ENCODE measurements at regions not wholly inside any gene's neighbourhood (a gene's known extent, or its start where the extent isn't known, plus 50 kb on each side); places are given as distances from the start of the nearest gene placed in this dataset.

DNA sequence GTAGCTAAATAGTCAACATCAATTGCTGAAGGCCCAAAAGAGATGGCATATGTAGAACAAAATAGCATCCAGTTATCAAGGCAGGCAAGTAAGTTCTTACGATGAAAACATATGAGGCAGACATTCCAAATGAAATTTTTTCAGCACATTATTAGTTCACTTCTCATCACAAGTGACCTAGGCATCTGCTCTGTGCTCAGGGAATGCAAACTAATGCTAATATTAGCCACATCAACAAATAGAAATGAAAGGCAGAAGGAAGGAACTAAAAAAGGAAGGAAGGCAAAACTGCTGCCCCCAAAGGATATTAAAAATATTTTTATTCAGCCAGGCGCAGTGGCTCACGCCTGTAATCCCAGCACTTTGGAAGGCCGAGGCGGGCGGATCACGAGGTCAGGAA is 51.2 kb upstream of the ROCK1 start:
- no peak overlapping the region for H3K27ac Mint-ChIP-seq
- H3K27me3 Mint-ChIP-seq (ENCODE audit: low read depth): no peaks in the 10 kb centered on the region
- peaks cover 4% of the 10 kb centered on the region for H3K4me1 Mint-ChIP-seq
- peaks cover 7% of the 10 kb centered on the region for H3K9me3 Mint-ChIP-seq
- H3K36me3 Mint-ChIP-seq (ENCODE audit: low read depth): no peaks in the 10 kb centered on the region
- H3K4me3 Mint-ChIP-seq: no peak overlapping the region
- TF ChIP-seq, protein P1, sequence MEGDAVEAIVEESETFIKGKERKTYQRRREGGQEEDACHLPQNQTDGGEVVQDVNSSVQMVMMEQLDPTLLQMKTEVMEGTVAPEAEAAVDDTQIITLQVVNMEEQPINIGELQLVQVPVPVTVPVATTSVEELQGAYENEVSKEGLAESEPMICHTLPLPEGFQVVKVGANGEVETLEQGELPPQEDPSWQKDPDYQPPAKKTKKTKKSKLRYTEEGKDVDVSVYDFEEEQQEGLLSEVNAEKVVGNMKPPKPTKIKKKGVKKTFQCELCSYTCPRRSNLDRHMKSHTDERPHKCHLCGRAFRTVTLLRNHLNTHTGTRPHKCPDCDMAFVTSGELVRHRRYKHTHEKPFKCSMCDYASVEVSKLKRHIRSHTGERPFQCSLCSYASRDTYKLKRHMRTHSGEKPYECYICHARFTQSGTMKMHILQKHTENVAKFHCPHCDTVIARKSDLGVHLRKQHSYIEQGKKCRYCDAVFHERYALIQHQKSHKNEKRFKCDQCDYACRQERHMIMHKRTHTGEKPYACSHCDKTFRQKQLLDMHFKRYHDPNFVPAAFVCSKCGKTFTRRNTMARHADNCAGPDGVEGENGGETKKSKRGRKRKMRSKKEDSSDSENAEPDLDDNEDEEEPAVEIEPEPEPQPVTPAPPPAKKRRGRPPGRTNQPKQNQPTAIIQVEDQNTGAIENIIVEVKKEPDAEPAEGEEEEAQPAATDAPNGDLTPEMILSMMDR (IDR thresholded peaks at IDR 0.05; ENCODE audit: unreplicated experiment in 3 of 3): no peak

DNA sequence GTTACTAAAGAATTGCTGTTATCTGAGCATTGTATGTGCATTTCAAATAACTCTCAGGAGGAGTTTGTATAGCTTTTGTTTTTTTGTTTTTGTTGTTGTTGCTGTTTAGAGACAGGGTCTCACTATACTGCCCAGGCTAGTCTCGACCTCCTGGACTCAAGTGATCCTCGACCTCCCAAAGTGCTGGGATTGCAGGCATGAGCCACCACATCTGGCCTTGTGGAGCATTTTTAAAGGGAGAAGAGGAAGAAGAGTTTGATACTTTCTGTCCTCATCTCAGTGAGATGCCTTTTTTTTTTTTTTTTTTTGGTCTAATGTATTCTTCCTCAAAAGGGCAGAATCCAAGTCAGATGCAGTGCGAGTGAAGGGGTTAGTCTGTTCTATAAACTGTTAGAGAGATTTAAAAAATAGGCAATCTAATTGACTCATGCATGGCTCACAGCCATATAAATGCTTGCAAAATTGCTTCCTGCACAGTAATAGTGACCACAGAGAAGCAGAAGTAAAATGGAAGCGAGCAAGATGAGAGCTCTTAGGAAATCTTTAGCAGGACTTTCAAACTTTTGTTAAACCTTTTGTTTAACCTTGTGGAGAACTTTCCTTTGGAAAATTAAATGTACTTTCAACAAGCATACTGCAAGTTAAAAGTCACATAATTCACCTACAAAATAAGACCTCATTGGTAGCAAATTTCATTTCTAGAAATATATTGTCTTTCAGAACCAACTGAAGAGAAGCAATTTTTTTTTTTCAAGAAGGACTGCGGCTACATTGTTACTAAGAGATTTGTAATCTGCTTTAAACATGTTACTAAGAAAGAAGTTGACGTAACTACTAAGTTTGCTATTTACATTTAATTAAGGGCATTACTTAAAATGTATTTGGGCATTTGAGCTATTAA is 52.3 kb upstream of the ROCK1 start:
- TF ChIP-seq, protein P1 (IDR thresholded peaks at IDR 0.05; ENCODE audit: unreplicated experiment in 3 of 3): no peak
- peaks cover 4% of the 10 kb centered on the region for H3K4me1 Mint-ChIP-seq

DNA sequence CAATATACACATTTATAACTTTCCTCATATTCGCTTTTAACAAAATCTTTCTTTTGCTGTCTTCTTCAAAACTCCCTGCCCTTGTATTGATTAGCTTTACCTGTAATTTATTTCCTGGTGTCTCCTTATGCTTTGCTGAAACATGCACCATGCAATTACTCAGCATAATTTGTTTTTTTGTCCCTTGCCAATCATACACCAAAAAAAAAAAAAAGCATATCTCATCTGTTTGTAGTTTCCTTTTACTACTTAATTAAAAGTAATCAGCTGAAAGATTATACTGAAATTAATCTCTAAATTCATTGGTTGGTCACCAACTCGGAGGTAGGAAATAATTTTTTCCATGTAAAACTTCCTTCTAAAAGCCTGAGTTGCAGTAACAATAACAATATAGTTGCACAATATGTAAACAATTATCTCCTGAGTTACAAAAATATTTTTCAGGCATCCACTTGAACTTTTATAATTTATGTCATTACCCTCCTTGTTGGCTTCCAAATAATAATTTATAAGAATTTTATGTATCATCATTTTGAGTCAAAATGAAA is 53.0 kb upstream of the ROCK1 start:
- Mint-ChIP-seq H3K4me3 (no peak overlapping the region), H3K36me3 (ENCODE audit: low read depth) (no peaks in the 10 kb centered on the region)
- TF ChIP-seq, protein P1 (IDR thresholded peaks at IDR 0.05; ENCODE audit: unreplicated experiment in 3 of 3): no peak

More for the DNA sequence above, 52.3 kb upstream of the ROCK1 start:
- Mint-ChIP-seq H3K27ac (no peak overlapping the region), H3K27me3 (ENCODE audit: low read depth) (no peaks in the 10 kb centered on the region), H3K4me3 (no peak overlapping the region), H3K9me3 (no peaks in the 10 kb centered on the region), H3K36me3 (ENCODE audit: low read depth) (no peaks in the 10 kb centered on the region)

DNA sequence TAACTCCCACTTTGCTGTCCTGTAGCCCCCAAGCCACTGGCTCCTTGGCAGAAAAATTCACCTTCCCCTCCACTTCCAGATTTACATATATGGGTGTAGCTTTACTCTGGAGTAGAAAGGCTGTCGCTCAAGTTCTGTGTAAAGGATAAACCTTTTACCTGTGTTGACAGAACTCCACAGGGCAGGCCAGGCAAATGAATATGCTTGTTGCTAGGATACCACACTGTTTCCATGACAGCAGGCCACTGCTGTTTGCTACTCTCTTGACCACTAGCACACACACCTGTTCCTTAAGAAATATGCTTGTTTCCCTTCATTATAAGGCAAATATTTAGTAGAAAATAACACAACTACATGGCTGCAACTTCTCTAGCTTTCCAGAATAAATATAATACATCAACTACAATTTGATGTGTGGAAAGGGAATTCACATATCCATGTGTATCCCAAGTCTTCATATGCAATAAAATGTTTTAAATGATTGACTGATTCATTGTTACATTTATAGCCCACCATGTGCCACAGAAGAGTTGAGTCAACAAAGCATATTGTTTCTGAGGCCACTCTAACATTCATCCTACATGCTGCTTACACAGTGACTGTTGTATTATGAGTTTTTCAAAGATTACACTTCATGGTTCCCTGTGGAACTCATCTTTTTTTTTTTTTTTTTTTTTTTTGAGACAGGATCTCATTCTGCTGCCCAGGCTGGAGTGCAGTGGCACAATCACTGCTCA is 56.2 kb upstream of the ROCK1 start:
- Mint-ChIP-seq H3K9me3 (no peaks in the 10 kb centered on the region), H3K27ac (no peak overlapping the region), H3K36me3 (ENCODE audit: low read depth) (no peaks in the 10 kb centered on the region), H3K4me3 (no peak overlapping the region), H3K27me3 (ENCODE audit: low read depth) (no peaks in the 10 kb centered on the region), H3K4me1 (peaks cover 1% of the 10 kb centered on the region)
- TF ChIP-seq, protein P1 (IDR thresholded peaks at IDR 0.05; ENCODE audit: unreplicated experiment in 3 of 3): no peak

More for the DNA sequence above, 53.0 kb upstream of the ROCK1 start:
- Mint-ChIP-seq H3K4me1 (peaks cover 4% of the 10 kb centered on the region), H3K9me3 (no peaks in the 10 kb centered on the region), H3K27ac (no peak overlapping the region), H3K27me3 (ENCODE audit: low read depth) (no peaks in the 10 kb centered on the region)

DNA sequence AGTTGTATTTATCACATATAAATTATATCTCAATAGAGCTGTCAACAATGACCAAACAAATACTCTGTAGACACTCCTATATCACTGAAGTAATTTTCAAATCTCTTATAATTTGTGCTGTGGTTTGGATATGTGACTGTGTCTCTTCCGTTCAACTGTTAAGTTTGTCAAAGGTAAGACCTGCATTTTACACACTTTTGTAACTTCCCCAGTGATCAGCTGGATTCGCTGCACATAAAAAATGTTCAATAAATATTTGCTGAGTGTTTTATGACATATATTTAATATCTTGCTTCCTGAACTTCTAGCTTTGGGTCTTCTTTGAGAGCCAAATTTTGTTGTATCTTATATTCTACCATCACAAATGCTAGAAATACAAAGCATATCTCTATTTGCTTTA is 57.3 kb upstream of the ROCK1 start:
- no peak overlapping the region for H3K4me3 Mint-ChIP-seq
- TF ChIP-seq, protein P1 (IDR thresholded peaks at IDR 0.05; ENCODE audit: unreplicated experiment in 3 of 3): no peak
- no peaks in the 10 kb centered on the region for H3K4me1 Mint-ChIP-seq
- H3K27me3 Mint-ChIP-seq (ENCODE audit: low read depth): no peaks in the 10 kb centered on the region
- no peak overlapping the region for H3K27ac Mint-ChIP-seq
- H3K36me3 Mint-ChIP-seq (ENCODE audit: low read depth): no peaks in the 10 kb centered on the region
- no peaks in the 10 kb centered on the region for H3K9me3 Mint-ChIP-seq

Data from nephron (organoid).